ENCODE measurements at regions not wholly inside any gene's neighbourhood (a gene's known extent, or its start where the extent isn't known, plus 50 kb on each side); places are given as distances from the start of the nearest gene placed in this dataset.
A peak's percentile ranks its signal among the peaks of the same experiment; 100 is the strongest.

DNA sequence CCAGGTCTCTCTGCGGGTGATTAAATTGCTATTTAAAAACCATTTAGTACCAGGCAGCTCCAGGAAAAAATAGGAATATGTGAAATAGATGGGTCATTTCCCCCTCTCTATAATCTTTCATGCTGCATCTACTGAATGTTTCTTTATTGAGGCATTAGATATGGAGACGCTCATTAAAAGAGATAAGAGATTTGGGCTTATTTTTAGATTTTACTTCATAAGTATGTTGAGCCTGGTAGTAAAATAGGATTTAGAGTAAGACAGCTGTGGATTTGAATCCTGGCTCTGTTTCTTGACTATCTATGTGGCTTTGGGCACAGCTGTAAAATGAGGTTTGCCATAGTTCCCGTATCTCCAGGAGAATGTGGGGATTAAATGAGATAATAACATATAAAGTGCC, 451.0 kb upstream of the GRIA1 start:
- no peak for DNase-seq

DNA sequence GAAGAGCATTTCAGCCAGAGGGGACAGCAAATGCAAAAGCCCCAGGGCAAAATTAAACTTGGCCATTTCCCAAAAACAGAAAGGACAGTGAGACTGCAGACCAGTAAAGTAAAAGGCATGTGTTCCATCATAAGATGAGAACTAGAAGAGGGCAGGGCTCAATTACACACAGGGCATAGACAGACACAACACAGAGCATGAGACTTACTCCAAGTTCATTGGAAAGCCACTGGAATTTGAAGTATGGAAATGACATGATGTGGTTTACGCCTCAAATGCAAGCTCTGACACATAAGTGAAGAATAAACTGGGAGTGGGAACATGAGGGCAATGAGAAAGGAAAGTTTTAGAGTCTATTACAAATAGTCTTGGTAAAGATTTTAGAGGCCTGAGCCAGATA, 446.6 kb upstream of the GRIA1 start:
- no peak for DNase-seq

DNA sequence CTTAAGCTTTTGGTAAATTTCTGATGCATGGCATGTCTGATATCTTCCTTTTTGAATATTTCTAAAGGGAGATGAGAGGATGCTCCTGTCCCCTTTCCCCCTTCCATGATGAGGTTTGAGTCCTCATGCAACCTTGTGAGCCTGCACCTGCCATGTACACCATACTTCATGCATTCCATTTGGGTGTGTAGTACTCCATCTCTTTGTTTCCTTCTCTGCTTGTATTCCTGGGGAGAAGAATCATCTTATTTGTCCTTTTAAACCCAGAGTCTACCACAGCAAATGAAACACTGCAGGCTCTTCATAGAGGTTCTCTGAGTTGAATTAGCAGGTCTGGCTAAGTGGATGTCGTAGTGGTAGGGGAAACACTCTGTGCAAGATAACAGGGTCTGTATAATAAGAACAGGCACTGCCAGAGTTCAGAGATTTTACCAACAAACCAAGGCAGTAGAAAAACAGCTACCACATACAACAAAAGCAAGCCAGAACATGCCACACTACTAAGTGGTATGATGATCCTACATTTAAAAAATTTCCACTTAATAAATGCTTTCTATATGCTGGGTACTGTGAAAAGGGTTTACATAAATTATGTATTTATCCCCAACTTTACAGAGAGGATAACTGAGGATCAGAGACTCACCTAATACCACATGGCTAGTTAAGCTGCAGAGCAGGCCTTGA, 439.8 kb upstream of the GRIA1 start:
- no peak for DNase-seq

DNA sequence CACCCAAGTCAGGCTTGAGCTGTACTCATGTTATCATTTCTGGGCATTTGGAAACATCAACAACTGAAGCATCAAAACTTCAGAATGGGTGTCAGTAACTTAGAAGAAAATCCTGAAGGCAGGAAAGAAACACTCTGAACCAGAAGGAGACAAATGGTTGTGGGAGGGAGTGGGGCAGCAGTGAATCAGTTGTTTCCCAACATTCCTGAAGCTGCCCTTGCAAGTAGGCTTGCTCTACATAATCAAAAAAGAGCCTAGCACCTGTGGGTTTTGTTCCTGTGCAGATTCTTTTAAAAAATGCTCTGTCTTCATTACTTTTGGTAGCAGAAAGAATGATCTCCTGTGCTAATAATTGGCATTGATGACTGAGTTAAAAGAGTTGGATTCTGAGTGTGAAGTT, 424.2 kb upstream of the GRIA1 start:
- no peak for DNase-seq

DNA sequence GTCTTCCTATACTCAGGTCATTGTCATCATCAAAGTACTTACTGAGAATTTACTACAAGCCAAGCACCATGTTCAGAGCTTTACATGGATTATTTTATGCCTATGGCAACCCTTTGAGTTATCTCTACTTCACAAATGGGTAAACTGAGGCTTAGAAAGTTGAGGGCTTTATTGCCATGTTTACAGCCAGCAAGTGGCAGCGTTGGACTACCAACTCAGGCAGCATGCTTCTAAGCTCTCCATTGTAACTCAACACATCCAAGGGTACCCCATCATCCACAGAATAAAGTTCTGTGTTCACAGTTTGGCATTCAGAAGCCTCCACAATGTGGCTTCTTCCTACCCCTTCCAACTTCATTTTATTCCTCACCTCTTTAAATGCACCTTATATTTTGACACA, 422.6 kb upstream of the GRIA1 start:
- no peak for DNase-seq

DNA sequence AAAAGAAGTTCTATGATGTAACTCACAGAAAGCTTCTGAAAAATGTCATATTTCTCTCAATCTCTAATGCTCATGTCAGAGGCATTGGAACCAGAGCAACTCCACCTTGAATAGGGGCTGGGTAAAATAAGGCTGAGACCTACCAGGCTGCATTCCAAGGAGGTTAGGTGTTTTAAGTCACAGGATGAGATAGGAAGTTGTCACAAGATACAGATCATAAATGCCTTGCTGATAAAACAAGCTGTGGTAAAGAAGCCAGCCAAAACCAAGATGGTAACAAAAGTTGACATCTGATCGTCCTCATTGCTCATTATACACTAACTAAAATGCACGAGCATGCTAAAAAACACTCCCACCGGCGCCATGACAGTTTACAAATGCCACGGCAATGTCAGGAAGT, 411.1 kb upstream of the GRIA1 start:
- no peak for DNase-seq

DNA sequence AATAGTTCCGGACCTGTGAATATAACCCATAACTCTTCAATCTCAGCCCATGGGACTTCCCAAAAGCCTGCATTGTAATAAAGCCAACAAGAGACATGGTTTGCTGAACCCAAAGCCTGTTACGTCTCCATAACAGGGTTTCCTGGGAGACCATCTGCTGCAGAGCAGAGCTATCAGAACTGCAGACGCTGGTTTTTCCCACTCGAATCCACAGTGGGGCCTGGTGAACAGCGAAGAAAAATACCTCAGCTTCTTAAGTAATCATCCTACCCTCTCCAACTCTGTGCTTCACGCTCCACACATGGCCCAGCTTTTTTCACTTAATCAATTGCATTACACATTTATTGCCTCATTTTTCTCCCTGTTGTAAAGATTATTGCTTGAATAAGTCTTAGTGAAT, 409.5 kb upstream of the GRIA1 start:
- DNase-seq = no peak

DNA sequence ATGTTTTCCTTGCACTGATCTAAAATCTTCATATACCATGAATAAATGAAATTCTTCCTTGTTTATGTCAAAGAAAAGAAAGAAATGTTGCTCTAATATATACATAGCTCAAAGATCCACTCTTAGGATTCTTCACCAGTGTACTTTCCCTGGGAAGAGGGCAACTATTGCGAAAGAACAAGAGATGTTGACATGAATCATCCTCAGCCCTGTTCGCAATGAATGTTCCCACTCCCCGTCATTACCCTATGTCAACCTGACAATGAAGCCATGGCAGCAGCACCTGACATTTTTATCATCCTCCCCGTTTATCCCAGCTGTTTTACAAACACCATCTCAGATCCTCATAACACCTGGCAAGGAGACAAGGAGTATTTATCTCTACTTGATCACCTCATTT, 409.1 kb upstream of the GRIA1 start:
- DNase-seq = peak; percentile 57

- DNase-seq = no peak
Observed at GRCh38 chr5:153084511-153084910, 406.0 kb upstream of the GRIA1 start.

GRCh38 chr5:153086486-153086885, 404.0 kb upstream of the GRIA1 start:
- peak; percentile 29 for DNase-seq

DNA sequence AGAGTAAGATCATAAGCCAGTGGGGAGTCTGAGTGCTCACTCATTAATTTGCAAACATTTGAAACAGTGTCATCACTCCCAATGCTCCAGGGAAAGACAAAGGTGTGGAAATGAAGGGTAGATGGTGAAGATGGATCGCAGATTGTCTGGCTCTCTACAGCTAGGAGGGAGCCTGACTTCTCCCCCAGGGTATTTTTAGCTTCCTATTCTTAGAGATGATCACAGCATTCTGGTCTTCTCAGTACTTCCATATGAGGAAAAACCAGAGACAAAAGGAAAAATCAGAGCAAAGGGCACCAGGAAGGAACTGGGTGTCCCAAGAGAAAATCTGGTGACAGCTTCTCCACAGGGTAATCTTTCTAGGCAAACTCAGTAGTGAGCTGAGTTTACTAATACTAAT, 401.9 kb upstream of the GRIA1 start:
- no peak for DNase-seq

- DNase-seq = no peak
Observed at GRCh38 chr5:153094333-153094732, 396.1 kb upstream of the GRIA1 start.

GRCh38 chr5:153096381-153096780, 394.1 kb upstream of the GRIA1 start:
- DNase-seq = no peak

DNA sequence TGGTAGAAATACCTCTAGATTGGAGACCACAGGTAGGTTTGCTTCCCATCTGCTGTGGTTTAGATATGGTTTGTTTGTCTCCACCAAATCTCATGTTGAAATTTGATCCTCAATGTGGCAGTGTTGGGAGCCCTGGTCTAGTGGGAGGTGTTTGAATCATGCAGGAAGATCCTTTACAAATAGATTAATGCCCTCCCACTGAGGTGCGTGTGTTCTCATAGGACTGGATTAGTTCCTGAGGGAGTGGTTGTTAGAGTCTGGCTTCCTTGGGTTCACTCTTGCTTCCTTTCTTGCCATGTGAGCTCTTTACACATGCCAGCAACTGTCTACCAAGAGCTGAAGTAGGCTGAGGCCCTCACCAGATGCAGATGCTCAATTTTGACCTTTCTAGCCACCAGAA, 391.1 kb upstream of the GRIA1 start:
- DNase-seq = peak; percentile 88

GRCh38 chr5:153101235-153102180, 389.0 kb upstream of the GRIA1 start:
- no peak for DNase-seq

GRCh38 chr5:153116916-153117315, 373.6 kb upstream of the GRIA1 start:
- no peak for DNase-seq

DNA sequence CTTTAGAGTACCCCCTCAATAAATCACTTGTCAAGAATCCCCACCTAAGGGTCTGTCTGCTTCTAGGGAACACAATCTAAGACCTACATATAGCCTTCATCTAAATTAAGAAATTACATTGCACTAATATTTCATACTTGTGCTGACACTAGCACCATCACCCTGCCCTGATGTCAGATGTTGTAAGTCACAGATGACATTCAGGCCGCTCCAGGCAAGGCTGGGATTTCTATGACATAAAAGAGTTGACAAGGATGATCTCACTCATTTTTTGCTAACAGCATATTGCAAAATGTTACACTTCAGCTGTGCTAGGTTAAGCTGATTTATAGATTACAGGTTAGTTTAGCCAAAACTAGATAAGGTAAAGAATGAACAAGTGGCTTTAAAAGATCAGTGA, 372.5 kb upstream of the GRIA1 start:
- no peak for DNase-seq

DNA sequence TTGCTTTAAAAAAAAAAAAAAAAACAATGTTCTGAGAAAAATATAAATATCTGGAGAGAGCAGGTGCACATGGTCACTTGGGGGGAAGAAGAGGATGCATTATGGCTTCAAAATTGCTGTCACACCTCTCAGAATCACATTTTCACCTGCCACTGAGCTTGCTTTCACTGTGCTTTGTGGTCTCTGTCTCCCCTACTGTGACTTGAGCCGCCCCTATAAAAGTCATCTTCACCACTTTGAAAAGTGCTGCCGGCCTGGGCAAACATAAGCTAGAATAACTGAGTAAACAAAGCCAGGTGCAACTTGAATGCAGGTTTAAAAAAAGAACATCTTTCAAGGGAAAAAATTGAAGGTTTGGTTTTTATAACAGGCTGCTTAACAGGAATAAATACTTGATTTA, 368.1 kb upstream of the GRIA1 start:
- peak; percentile 98 for DNase-seq

DNA sequence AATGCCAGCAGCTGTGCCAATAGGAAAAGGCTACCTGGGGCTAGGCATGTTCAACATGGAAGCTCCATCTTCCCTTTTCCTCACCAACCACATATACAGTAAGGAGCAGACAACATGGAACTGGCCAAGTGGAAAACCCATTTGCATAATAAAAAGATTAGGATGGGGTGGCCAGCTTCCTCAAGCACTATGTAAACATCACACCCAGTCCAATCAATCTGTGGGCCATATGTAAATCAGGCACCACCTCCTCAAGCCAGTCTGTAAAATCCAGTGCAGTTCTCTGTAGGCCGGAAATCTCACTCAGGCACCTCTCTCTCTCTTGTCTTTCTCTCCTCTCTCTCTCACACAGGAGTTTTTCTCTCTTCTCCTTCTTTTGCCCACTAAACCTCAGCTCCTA, 360.2 kb upstream of the GRIA1 start:
- peak; percentile 97 for DNase-seq

DNA sequence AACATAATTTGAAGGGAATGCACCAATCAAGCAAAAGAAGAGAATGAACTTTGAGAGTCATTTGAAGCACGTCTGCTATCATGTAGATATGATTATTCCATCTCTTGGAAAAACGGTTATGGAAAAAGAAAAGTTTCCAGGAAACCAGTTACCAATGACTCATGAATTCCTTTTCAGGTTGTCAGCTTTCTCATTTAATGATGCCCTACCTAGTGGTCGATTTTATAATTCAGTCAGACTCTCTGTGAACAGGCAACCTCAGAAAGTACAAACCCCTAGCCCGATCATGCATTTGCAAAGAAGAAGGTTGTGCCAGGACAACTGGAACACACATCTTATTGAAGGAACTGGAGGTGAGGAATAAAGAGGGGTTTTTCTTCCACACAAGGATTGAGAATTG, 355.1 kb upstream of the GRIA1 start:
- no peak for DNase-seq

GRCh38 chr5:153136910-153137614, 353.4 kb upstream of the GRIA1 start:
- no peak for DNase-seq

DNA sequence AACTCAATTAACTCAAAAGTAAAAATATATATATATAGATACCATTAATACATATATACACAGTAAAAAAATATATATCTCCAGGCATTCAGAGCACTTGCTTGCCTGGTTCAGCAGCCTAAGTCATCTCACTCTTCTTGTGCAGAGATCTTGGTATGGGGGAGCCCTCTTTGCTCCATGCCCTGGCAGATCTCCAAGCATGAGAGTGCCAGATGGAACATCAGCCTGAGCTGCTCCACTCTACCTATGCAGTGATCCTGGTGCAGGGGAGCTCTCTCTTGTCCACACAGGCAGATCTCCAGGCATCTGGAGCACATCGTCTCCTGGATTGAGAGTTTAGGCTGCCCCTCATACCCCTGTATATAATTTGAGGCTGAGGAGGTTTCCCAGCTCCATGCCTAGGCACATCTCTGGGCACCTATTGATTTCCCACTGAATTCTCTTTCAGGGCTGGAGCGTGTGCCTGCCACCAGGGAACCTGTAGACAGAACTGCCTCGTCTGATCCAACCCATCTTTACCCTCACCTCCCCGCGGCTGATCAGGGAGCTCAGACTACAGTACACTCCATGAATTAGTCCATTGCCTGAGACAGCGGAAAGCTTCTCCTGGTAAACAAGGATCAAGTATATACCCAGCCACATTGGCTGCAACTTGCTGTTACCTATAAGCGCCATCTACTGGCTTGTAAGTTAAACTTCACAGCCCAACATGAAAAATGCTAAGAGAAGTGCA, 342.4 kb upstream of the GRIA1 start:
- peak; percentile 92 for DNase-seq

GRCh38 chr5:153148624-153148976, 341.9 kb upstream of the GRIA1 start:
- no peak for DNase-seq
